Ishikawa (cell line): ENCODE measurements at regions not wholly inside any gene's neighbourhood (a gene's known extent, or its start where the extent isn't known, plus 50 kb on each side); places are given as distances from the start of the nearest gene placed in this dataset.
A peak's percentile ranks its signal among the peaks of the same experiment; 100 is the strongest.

Source experiments
- CEBPB ChIP-seq: IDR thresholded peaks from 2 replicates; pipeline ENCODE4 v1.6.1; 2012
- CREB1 ChIP-seq: IDR thresholded peaks from 2 replicates; pipeline ENCODE4 v1.6.1; 2012; ENCODE audit warnings: low read depth
- EGR1 ChIP-seq: IDR thresholded peaks from 2 replicates; pipeline ENCODE4 v1.6.1; 2012
- EP300 ChIP-seq: IDR thresholded peaks from 2 replicates; pipeline ENCODE4 v1.6.1; 2012; ENCODE audit warnings: borderline replicate concordance
- FOXM1 ChIP-seq: IDR thresholded peaks from 2 replicates; pipeline ENCODE4 v1.6.1; 2012; ENCODE audit warnings: low read depth, borderline replicate concordance
- NFIC ChIP-seq: IDR thresholded peaks from 2 replicates; pipeline ENCODE4 v1.6.1; 2012
- RAD21 ChIP-seq: IDR thresholded peaks from 2 replicates; pipeline ENCODE4 v1.6.1; 2012; ENCODE audit warnings: low read depth
- TAF1 ChIP-seq: IDR thresholded peaks from 2 replicates; pipeline ENCODE4 v1.6.1; 2012; ENCODE audit warnings: low read depth, mild to moderate bottlenecking
- TCF12 ChIP-seq: IDR thresholded peaks from 2 replicates; pipeline ENCODE4 v1.6.1; 2012; ENCODE audit warnings: low read depth
- TEAD4 ChIP-seq: IDR thresholded peaks from 2 replicates; pipeline ENCODE4 v1.6.1; 2012
- YY1 ChIP-seq: IDR thresholded peaks from 2 replicates; pipeline ENCODE4 v1.6.1; 2012; ENCODE audit warnings: low read depth
- ZBTB7A ChIP-seq: IDR thresholded peaks from 2 replicates; pipeline ENCODE4 v1.6.1; 2012; ENCODE audit warnings: low read depth
- TF ChIP-seq, protein P1 (sequence below): IDR thresholded peaks from 2 replicates; pipeline ENCODE4 v1.6.1; 2012; ENCODE audit warnings: low read depth, mild to moderate bottlenecking
- TF ChIP-seq, protein P2 (sequence below): IDR thresholded peaks from 2 replicates; pipeline ENCODE4 v1.6.1; 2012
- TF ChIP-seq, protein P3 (sequence below): IDR thresholded peaks from 2 replicates; pipeline ENCODE4 v1.6.1; 2012

DNA sequence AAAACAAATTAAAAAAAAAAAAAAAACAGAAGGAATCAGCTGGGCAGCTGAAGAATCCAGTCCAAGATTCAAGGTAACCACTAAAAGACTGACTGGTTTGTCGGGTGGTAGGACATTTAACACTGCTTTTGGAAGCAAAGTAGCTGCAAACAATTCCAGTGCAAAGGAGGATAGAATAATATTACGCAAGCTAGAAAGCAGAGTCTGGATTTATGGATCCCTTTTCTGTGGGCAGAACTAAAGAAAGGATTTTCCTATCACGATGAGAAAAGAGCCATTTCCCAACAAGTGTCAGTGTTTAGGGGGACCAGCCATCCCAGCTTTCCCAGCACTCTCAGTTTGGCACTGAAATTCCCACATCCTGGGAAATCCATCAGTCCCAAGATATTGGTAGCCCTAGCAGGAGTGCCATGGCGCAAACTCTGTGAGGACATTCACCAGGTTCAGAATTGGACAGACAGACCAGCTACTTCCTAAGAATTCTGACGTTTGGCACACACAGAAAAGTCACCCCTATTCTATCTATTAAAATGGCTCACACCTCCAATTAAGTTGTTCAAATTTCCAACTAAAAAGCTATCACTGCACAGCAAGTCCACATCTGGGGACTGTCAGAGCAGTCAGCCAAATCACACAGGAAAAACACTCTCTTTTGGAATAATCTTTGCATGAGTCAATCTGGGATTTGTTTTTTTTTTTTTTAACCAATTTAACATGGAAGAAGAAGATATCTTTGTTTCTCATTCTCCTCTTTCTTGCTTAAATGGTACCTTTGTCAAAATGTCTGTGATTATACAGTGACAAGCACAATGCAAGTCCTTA lies 356.8 kb upstream of the ARID1B start:
- TF ChIP-seq FOXM1 (no peak), RAD21 (no peak), YY1 (no peak), TAF1 (no peak)

DNA sequence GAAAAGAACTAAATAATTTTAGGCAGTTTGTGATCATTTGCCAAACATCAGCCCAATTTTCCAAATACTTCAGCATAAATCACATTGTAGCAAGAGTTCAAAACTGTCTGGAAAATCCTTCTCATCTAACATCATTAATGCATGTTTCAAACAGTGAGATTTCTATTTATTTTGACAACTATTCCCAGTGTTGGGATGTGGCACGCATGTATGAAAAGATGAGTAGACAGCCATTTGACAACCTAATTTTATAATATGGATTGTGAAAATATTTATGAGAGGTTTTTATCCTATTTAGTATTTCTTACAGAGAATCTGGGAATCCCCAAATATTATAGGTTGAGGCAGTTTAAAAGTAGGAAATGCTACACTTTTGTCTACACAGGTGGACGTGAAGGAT lies 357.6 kb upstream of the ARID1B start:
- TF ChIP-seq, protein P1, sequence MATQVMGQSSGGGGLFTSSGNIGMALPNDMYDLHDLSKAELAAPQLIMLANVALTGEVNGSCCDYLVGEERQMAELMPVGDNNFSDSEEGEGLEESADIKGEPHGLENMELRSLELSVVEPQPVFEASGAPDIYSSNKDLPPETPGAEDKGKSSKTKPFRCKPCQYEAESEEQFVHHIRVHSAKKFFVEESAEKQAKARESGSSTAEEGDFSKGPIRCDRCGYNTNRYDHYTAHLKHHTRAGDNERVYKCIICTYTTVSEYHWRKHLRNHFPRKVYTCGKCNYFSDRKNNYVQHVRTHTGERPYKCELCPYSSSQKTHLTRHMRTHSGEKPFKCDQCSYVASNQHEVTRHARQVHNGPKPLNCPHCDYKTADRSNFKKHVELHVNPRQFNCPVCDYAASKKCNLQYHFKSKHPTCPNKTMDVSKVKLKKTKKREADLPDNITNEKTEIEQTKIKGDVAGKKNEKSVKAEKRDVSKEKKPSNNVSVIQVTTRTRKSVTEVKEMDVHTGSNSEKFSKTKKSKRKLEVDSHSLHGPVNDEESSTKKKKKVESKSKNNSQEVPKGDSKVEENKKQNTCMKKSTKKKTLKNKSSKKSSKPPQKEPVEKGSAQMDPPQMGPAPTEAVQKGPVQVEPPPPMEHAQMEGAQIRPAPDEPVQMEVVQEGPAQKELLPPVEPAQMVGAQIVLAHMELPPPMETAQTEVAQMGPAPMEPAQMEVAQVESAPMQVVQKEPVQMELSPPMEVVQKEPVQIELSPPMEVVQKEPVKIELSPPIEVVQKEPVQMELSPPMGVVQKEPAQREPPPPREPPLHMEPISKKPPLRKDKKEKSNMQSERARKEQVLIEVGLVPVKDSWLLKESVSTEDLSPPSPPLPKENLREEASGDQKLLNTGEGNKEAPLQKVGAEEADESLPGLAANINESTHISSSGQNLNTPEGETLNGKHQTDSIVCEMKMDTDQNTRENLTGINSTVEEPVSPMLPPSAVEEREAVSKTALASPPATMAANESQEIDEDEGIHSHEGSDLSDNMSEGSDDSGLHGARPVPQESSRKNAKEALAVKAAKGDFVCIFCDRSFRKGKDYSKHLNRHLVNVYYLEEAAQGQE: no peak
- TF ChIP-seq CEBPB: no peak
- TF ChIP-seq NFIC: no peak
- TF ChIP-seq YY1: no peak
- no peak for TF ChIP-seq TEAD4
- TF ChIP-seq RAD21: no peak
- no peak for TF ChIP-seq EGR1
- TF ChIP-seq TAF1: no peak

DNA sequence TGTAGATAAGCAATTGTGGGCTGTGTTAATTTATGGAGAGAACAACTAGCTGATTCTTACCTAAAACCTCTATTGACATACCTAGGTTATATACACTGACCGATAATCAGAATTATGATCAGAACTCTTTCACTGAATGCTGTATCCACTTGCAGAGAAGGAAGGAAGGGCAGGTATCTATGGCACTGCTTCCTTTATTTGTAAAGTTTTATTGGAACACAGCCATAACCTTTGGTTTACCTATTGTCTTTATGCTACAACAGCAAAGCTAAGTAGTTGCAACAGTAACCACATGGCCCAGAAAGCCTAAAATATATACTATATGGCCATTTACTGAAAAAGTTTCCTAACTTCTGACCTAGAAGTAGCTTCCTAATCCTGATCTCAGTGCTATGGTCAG lies 358.9 kb upstream of the ARID1B start:
- no peak for TF ChIP-seq YY1
- TF ChIP-seq, protein P2, sequence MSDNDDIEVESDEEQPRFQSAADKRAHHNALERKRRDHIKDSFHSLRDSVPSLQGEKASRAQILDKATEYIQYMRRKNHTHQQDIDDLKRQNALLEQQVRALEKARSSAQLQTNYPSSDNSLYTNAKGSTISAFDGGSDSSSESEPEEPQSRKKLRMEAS: no peak
- no peak for TF ChIP-seq FOXM1
- no peak for TF ChIP-seq TAF1
- TF ChIP-seq, protein P3, sequence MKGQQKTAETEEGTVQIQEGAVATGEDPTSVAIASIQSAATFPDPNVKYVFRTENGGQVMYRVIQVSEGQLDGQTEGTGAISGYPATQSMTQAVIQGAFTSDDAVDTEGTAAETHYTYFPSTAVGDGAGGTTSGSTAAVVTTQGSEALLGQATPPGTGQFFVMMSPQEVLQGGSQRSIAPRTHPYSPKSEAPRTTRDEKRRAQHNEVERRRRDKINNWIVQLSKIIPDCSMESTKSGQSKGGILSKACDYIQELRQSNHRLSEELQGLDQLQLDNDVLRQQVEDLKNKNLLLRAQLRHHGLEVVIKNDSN: no peak
- TF ChIP-seq TCF12: no peak
- no peak for TF ChIP-seq CREB1
- TF ChIP-seq NFIC: no peak
- no peak for TF ChIP-seq CEBPB
- no peak for TF ChIP-seq RAD21
- no peak for TF ChIP-seq TEAD4
- TF ChIP-seq, protein P1: no peak
- TF ChIP-seq ZBTB7A: no peak

DNA sequence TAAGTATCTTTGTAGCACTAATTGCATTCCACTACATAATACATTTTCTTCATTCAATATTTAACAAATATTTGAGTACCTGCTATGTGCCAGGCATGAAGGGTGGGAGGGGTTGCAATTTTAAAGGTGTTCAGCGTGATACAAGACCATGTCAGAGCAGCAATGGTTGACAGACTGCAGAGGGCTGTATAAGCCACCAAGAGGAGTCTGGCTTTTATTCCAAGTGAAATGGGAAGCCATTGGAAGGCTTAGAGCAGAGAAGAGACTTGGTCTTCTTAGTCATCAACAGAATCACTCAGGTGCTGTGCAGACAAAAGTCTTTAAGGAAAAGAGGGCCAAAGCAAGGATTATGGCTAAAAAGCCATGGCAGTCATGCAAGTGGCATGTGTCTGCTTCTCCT lies 360.8 kb upstream of the ARID1B start:
- TF ChIP-seq RAD21: 0 out of 2 replicates have a peak, but pooled peaks have one; percentile 11
- no peak for TF ChIP-seq CREB1

DNA sequence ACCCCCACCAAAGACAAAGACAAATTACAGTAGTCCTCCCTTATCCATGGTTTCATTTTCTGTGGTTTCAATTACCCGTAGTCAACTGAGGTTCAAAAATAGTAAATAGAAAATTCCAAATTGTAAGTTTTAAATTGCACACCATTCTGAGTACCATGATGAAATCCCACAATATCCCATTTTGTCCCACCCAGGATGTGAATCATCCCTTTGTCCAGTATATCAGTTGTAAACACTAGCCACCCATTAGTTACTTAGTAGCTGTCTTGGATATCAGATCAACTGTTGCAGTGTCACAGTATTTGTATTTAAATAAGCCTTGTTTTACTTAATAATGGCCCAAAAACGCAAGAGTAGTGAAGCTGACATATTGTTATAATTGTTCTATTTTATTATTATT lies 364.0 kb upstream of the ARID1B start:
- TF ChIP-seq EP300 (no peak), CREB1 (no peak), CEBPB (no peak), NFIC (no peak), FOXM1 (no peak), EGR1 (no peak), ZBTB7A (no peak), TEAD4 (no peak), RAD21 (no peak), YY1 (no peak), TCF12 (no peak), TAF1 (no peak)
- TF ChIP-seq, protein P1: no peak
- TF ChIP-seq, protein P3: no peak
- TF ChIP-seq, protein P2: no peak
